ENCODE measurements at regions not wholly inside any gene's neighbourhood (a gene's known extent, or its start where the extent isn't known, plus 50 kb on each side); places are given as distances from the start of the nearest gene placed in this dataset.
"Not testable (repeated sequence)": the region's sequence is repeated elsewhere in the genome, so short reads cannot be mapped to it uniquely, and the experiment has no call there.

DNA sequence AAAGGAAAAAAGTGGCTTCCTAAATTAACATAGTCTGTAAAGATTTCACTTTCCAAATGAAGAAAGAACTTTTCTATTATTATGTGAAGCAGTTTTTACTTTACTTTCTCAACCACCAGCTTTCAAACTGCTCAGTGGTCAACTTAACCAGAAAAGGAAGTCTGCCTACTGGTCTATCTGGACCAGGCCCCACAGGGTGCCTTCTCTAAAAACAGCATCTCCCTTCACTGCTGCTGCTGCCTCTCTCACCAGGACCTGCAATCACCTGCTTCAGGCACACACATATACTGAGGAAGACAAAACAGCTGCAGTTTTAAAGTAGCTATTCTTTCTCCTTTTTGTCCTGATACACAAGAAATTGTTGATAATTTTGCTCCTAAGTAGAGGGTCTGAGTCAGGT lies 221.3 kb upstream of the DCC start:
- ChIA-PET CTCF (no interaction called here), POLR2A (no interaction called here)
- no peaks in the 10 kb centered on the region for H3K27me3 Mint-ChIP-seq
- no peaks in the 10 kb centered on the region for H3K9me3 Mint-ChIP-seq
- no peaks in the 10 kb centered on the region for H3K36me3 Mint-ChIP-seq (ENCODE audit: low read depth)
- no peak overlapping the region for H3K4me3 Mint-ChIP-seq
- no peaks in the 10 kb centered on the region for H3K4me1 Mint-ChIP-seq
- no peak overlapping the region for H3K27ac Mint-ChIP-seq
- no peak for DNase-seq

DNA sequence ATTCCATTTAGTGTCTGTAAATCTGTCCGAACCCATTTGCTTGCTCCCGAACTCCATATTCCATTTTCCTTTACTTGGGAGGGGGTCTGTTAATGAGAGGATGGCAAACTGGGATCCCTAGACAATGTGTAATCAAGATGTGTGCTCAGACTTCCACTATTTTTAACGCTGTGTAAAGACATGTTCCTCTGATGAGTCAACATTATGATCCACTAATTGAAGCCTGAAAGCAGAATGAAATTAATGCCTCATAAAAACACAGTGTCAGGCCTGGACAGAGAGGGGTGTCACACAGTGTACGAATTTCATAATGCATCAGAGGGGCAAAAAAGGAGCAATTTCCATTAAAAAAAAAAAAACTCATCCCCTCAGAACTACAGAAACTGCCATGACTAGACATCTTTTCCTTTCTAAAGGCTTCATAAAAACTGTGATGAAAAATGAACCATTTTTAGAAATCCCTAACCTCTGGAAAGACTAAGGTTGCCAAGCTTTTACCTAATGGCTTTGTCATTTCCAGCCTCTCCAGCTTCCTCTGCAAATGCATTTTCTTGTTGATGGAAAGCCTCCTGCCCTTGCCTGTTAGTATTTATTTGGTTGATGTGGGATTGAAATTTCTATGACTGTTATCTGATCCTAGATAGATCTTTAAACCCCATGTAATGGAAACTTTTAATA lies 209.2 kb upstream of the DCC start:
- Mint-ChIP-seq H3K9me3 (peaks cover 1% of the 10 kb centered on the region), H3K36me3 (ENCODE audit: low read depth) (no peaks in the 10 kb centered on the region), H3K27me3 (no peaks in the 10 kb centered on the region), H3K4me3 (no peak overlapping the region), H3K4me1 (no peaks in the 10 kb centered on the region), H3K27ac (no peak overlapping the region)
- no peak for DNase-seq
- ChIA-PET CTCF (no interaction called here), POLR2A (no interaction called here)

DNA sequence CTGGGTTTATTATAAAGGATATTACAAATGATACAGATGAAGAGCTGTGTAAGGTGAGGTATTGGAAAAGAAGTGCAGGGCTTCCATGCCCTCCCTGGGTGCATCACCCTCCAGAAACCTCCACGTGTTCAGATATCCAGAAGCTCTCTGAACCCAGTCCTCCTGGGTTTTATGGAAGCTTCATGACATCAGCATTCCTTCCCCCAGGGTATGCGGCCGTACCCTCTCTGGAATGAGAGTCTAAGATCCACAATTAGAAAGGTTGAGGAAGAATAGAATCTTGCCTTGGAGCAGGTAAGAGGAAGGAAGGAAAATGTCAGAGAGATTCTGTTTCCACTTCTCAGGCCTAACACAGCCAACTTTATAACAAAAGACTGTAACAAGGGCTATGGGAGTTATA lies 208.2 kb upstream of the DCC start:
- POLR2A ChIA-PET, result no interaction called here
- no peaks in the 10 kb centered on the region for H3K27me3 Mint-ChIP-seq
- no peak overlapping the region for H3K4me3 Mint-ChIP-seq
- DNase-seq, result no peak
- H3K9me3 Mint-ChIP-seq, result peaks cover 7% of the 10 kb centered on the region
- no peaks in the 10 kb centered on the region for H3K4me1 Mint-ChIP-seq
- no peak overlapping the region for H3K27ac Mint-ChIP-seq
- CTCF ChIA-PET, result no interaction called here
- no peaks in the 10 kb centered on the region for H3K36me3 Mint-ChIP-seq (ENCODE audit: low read depth)

DNA sequence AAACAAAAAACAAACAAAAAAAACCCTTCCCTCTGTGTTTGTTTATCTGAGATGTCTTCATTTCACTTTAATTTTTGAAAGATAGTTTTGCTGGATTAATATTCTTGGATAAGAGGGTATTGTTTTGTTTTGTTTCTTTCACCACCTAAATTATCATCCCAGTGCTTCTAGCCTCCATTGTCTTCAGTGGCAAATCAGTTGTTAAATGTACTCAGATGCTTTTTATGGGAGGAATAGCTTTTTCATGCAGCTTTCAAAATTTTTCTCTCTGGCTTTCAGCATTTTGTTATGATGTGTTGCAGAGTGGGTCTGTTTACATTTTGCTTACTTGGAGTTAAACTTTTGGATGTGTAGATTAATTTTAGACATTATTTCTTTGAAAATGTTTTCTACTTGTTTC lies 203.5 kb upstream of the DCC start:
- H3K9me3 Mint-ChIP-seq, result peaks cover 8% of the 10 kb centered on the region
- ChIA-PET CTCF (no interaction called here), POLR2A (no interaction called here)
- no peaks in the 10 kb centered on the region for H3K27me3 Mint-ChIP-seq
- no peaks in the 10 kb centered on the region for H3K4me1 Mint-ChIP-seq
- H3K27ac Mint-ChIP-seq, result no peak overlapping the region
- no peak overlapping the region for H3K4me3 Mint-ChIP-seq
- DNase-seq, result no peak
- H3K36me3 Mint-ChIP-seq (ENCODE audit: low read depth), result no peaks in the 10 kb centered on the region

DNA sequence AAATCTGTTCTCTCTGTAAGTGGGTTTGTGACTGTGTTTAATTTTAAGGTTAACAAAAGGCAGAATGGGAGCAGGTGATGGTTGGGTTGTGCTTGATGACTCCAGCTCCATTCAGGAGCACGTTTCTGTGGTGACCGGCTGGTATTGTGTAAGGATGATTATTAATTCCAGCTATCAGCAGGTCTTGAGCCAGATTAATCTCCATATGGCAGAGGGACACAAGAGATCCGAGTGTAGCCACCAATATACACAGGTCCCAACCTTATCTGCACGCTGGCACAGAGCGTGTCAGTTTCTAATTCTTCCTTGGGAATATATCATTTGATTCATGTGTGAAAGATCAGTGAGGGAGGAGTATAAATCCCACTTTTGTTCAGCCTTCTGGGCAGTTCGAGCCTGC lies 199.0 kb upstream of the DCC start:
- Mint-ChIP-seq H3K4me1 (no peaks in the 10 kb centered on the region), H3K36me3 (ENCODE audit: low read depth) (no peaks in the 10 kb centered on the region), H3K9me3 (peaks cover 7% of the 10 kb centered on the region), H3K4me3 (no peak overlapping the region), H3K27ac (no peak overlapping the region), H3K27me3 (no peaks in the 10 kb centered on the region)
- no peak for DNase-seq
- POLR2A ChIA-PET, result no interaction called here
- CTCF ChIA-PET, result no interaction called here

DNA sequence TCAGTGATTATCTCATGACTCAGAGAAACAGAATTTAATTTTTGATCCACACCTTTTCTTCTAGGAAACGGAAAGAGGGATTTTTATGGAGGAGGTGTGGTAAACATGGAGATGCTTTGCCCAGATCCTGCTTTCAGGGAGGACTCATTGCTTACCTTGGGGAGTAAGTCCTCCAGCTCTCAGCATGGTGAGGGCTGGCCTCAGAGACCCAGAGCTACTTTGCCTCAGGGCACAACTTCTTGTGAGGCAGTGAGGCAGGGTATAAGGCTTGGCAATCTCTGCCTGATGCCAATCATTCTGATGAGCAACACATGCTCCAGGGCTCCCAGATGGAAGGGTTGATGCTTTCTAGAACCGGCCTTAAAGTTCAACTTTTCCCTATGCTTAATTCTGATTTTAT lies 189.9 kb upstream of the DCC start:
- ChIA-PET POLR2A (no interaction called here), CTCF (no interaction called here)
- no peak overlapping the region for H3K27ac Mint-ChIP-seq
- H3K9me3 Mint-ChIP-seq, result peaks cover 4% of the 10 kb centered on the region
- H3K4me3 Mint-ChIP-seq, result no peak overlapping the region
- H3K36me3 Mint-ChIP-seq (ENCODE audit: low read depth), result no peaks in the 10 kb centered on the region
- DNase-seq, result no peak
- no peaks in the 10 kb centered on the region for H3K4me1 Mint-ChIP-seq
- no peaks in the 10 kb centered on the region for H3K27me3 Mint-ChIP-seq

DNA sequence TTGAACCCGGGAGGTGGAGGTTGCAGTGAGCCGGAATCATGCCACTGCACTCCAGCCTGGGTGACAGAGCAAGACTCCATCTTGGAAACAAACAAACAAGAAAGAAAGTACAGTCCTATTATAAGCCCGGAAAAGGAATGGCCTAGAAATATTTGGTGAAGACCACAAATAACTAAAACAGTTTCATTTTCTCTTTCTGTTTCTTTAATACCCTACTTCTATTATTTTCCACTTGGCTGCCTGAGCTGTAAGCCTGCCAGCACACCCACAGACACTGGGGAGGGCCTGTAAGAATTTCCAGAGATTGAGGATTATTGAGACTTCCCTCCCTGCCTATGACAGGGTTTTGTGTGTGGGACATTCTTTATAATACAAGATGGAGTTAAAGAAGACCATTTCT lies 188.0 kb upstream of the DCC start:
- Mint-ChIP-seq H3K27ac (no peak overlapping the region), H3K4me3 (no peak overlapping the region), H3K4me1 (no peaks in the 10 kb centered on the region), H3K36me3 (ENCODE audit: low read depth) (no peaks in the 10 kb centered on the region), H3K27me3 (no peaks in the 10 kb centered on the region), H3K9me3 (peaks cover 4% of the 10 kb centered on the region)
- ChIA-PET POLR2A (no interaction called here), CTCF (no interaction called here)
- no peak for DNase-seq

DNA sequence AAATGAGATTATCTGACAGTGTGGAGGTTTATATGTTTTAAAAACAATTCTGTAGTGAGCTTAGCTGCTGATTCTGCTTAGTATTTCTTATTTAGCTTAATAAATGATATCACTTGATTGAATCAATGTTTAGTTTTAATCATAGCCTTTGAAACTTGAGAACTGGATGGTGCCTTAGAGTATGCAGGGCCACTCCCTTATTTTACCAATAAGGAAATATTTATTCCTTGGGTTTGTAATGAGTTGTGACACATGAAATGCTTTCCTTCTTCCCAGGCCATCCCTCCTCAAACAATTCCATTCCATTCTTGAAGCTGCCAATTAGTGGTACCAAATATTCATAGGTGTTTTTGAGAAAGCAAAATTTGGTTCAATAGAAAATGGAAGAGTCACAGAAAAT lies 183.8 kb upstream of the DCC start:
- no peak for DNase-seq
- Mint-ChIP-seq H3K4me1 (no peaks in the 10 kb centered on the region), H3K36me3 (ENCODE audit: low read depth) (no peaks in the 10 kb centered on the region), H3K9me3 (peaks cover 4% of the 10 kb centered on the region), H3K4me3 (no peak overlapping the region), H3K27me3 (no peaks in the 10 kb centered on the region), H3K27ac (no peak overlapping the region)
- POLR2A ChIA-PET, result no interaction called here
- CTCF ChIA-PET, result no interaction called here

DNA sequence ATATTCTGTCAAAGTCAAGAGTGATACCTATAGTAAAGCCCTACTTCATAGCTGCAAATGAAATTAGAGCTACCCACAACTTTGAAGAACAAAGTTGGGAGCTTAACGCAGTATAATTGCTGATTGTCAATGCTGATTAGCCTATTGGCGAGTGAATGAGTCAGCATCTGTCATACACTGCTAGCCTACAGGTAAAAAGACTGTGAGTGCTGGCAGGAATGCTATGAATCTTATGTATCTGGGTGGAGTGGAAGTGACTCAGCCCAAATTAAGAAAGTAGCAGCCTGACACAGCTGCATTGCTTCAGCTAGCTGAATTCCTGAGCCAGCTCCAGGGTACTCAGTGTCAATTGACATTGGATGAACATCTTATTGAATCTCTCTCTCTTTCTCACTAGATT lies 179.4 kb upstream of the DCC start:
- Mint-ChIP-seq H3K27me3 (no peaks in the 10 kb centered on the region), H3K4me1 (no peaks in the 10 kb centered on the region), H3K27ac (no peak overlapping the region), H3K4me3 (no peak overlapping the region), H3K36me3 (ENCODE audit: low read depth) (no peaks in the 10 kb centered on the region), H3K9me3 (peaks cover 5% of the 10 kb centered on the region)
- ChIA-PET POLR2A (no interaction called here), CTCF (no interaction called here)
- no peak for DNase-seq

DNA sequence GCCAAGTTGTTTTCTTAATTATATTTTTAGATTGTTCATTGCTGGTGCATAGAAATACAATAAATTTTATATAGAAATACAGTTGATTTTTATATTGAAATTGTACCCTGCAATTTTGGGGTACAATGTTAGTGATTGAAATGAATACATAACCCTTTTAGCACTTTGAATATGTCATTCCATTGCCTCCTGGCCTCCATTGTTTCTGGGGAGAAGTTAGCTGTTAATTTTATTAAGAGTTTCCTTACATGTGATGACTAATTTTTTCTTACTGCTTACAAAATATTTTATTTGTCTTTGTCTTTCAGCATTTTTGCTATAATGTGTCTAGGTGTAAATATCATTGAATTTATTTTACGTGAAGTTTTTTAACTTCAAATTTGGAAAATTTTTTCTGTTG lies 176.5 kb upstream of the DCC start:
- Mint-ChIP-seq H3K4me3 (no peak overlapping the region), H3K36me3 (ENCODE audit: low read depth) (no peaks in the 10 kb centered on the region), H3K4me1 (no peaks in the 10 kb centered on the region), H3K27me3 (no peaks in the 10 kb centered on the region), H3K27ac (no peak overlapping the region), H3K9me3 (peaks cover 5% of the 10 kb centered on the region)
- ChIA-PET POLR2A (no interaction called here), CTCF (no interaction called here)
- no peak for DNase-seq

DNA sequence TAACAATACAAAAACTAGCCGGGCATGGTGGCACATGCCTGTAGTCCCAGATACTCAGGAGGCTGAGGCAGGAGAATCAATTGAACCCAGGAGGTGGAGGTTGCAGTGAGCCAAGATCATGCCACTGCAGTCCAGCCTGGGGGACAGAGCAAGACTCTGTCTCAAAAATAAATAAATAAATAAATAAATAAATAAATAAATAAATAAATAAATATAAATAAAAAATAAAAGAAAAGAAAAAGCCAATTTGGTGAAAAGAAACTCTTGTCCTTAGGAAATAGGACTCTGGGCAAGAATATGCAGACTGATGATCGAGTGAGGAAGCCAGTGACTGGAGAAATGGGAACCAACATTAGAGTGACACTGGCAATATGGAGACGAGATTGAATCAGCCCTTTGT lies 171.9 kb upstream of the DCC start:
- POLR2A ChIA-PET; H3K9me3 Mint-ChIP-seq; H3K4me3 Mint-ChIP-seq; DNase-seq; H3K36me3 Mint-ChIP-seq (ENCODE audit: low read depth); H3K4me1 Mint-ChIP-seq; H3K27me3 Mint-ChIP-seq; CTCF ChIA-PET; H3K27ac Mint-ChIP-seq: not testable (repeated sequence)

DNA sequence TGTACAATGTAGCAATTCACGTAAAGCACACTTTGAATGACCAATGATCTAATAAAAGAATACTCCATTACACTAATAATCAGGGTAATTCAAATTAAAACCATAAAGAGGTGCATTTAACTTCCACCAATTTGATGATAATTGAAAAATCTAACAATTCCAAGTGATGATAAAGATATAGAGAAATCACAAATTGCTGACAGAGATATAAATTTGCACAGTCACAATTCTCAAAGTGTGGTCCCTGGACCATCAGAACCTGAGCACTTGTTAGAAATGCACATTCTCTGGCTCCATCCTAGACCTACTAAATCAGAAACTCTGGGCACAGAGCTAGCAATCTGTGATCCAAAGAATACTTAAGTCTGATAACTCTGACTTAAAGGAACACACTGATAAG lies 165.8 kb upstream of the DCC start:
- no peaks in the 10 kb centered on the region for H3K36me3 Mint-ChIP-seq (ENCODE audit: low read depth)
- H3K4me3 Mint-ChIP-seq, result no peak overlapping the region
- POLR2A ChIA-PET, result no interaction called here
- no peaks in the 10 kb centered on the region for H3K4me1 Mint-ChIP-seq
- no peak for DNase-seq
- CTCF ChIA-PET, result no interaction called here
- H3K9me3 Mint-ChIP-seq, result peaks cover 8% of the 10 kb centered on the region
- H3K27me3 Mint-ChIP-seq, result no peaks in the 10 kb centered on the region
- H3K27ac Mint-ChIP-seq, result no peak overlapping the region

DNA sequence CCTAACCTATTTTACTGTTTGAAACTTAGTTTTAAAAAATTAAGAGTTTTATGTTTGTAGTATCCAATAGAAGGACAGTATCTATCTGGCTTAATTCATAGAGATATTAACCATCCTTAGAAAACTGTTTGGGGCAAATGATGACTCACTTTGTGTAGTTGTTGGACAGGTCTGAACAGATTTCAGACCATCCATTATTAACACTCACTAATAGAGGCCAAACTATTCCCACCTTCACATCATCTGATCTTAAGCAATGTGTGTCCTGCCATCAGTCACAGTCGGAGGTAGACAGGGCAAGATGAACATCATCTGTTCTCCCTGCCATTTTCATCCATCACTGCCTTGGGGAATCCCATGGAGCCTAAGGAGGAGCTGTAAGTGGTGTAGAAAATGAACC lies 164.6 kb upstream of the DCC start:
- H3K9me3 Mint-ChIP-seq, result peaks cover 8% of the 10 kb centered on the region
- H3K4me1 Mint-ChIP-seq, result no peaks in the 10 kb centered on the region
- H3K4me3 Mint-ChIP-seq, result no peak overlapping the region
- H3K36me3 Mint-ChIP-seq (ENCODE audit: low read depth), result no peaks in the 10 kb centered on the region
- no peaks in the 10 kb centered on the region for H3K27me3 Mint-ChIP-seq
- no peak for DNase-seq
- CTCF ChIA-PET, result no interaction called here
- POLR2A ChIA-PET, result no interaction called here
- no peak overlapping the region for H3K27ac Mint-ChIP-seq

DNA sequence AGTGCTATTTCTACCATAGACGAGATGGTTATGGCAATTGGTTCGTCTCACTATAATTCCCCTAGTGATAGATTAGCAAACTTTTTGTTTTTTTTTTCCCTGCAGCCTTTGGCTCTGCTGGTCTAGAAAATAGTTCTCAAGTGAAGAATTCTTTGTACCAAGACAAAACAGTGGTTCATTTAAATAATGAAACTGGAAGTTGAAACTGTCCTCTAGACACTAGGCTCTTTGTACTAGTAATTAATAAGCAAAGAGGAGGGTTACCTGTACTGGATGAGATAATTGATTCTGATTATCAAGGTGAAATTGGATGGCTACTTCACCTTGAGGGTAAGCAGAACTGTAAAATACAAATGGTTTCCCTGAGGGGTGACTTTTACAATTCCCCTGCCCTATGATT lies 156.9 kb upstream of the DCC start:
- no peak for DNase-seq
- H3K4me3 Mint-ChIP-seq, result no peak overlapping the region
- no peaks in the 10 kb centered on the region for H3K36me3 Mint-ChIP-seq (ENCODE audit: low read depth)
- H3K27ac Mint-ChIP-seq, result no peak overlapping the region
- CTCF ChIA-PET, result no interaction called here
- H3K4me1 Mint-ChIP-seq, result no peaks in the 10 kb centered on the region
- H3K27me3 Mint-ChIP-seq, result no peaks in the 10 kb centered on the region
- POLR2A ChIA-PET, result no interaction called here
- H3K9me3 Mint-ChIP-seq, result peaks cover 5% of the 10 kb centered on the region

DNA sequence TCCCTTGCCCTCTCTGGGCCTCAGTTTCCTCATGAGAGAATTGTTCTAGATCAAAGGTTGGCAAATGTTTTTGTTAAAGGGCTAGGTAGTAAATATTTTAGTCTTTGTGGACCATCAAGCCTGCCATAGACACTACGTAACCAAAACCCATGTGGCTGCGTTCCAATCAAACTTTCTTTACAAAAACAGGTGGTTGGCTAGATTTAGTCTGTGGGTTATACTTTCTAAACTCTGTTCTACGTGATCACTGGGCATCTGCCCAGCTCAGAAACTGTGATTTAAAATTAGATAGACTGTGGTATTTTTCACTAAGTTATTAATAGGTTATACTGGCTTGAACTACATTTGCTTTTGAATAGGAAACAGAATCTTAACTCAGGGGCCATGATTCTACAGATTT lies 149.8 kb upstream of the DCC start:
- Mint-ChIP-seq H3K36me3 (ENCODE audit: low read depth) (no peaks in the 10 kb centered on the region), H3K9me3 (peaks cover 2% of the 10 kb centered on the region), H3K27ac (no peak overlapping the region), H3K4me1 (no peaks in the 10 kb centered on the region), H3K4me3 (no peak overlapping the region), H3K27me3 (no peaks in the 10 kb centered on the region)
- DNase-seq, result no peak
- POLR2A ChIA-PET, result no interaction called here
- CTCF ChIA-PET, result no interaction called here

Measured in activated CD4-positive, alpha-beta memory T cell treated with anti-CD3 and anti-CD28 coated beads, Interleukin-2, amount 10 ng/mL, durations not matched to agents 7 days and 5 days (primary cell).